WTC11 (cell line): ENCODE measurements at regions not wholly inside any gene's neighbourhood (a gene's known extent, or its start where the extent isn't known, plus 50 kb on each side); places are given as distances from the start of the nearest gene placed in this dataset.
"Not testable (repeated sequence)": the region's sequence is repeated elsewhere in the genome, so short reads cannot be mapped to it uniquely, and the experiment has no call there.

Experiments used
- ATAC-seq: fragments of 200-7000 bp; cut with Tn5 transposase; 2 replicates; pipeline ENCODE4 v1.10.0; 2021; ENCODE audit warnings: mild to moderate bottlenecking, moderate library complexity
- CTCF ChIA-PET: fragments of 300-600 bp; sonication (Branson Sonifier 250); formaldehyde crosslinking; loops from one replicate; lab custom pipeline; 2021; ENCODE audit warnings: antibody characterized with exemption; lab: Charles Lee
- POLR2A ChIA-PET: fragments of 350-600 bp; sonication (Branson Sonifier 250); formaldehyde crosslinking; loops from one replicate; lab custom pipeline; 2021; ENCODE audit warnings: antibody characterized with exemption; lab: Charles Lee
- DNase-seq: peaks from one replicate; pipeline ENCODE4 v3.0.0; 2021; ENCODE audit warnings: low spot score
- H3K27ac Mint-ChIP-seq: 2 replicates; pipeline ENCODE4 v1.8.0; 2021; ENCODE audit warnings: mixed read lengths
- H3K27me3 Mint-ChIP-seq: 2 replicates; pipeline ENCODE4 v1.8.0; 2021; ENCODE audit warnings: low read depth, mild to moderate bottlenecking, moderate library complexity, mixed read lengths
- H3K36me3 Mint-ChIP-seq: 2 replicates; pipeline ENCODE4 v1.8.0; 2021; ENCODE audit warnings: mixed read lengths
- H3K4me1 Mint-ChIP-seq: 2 replicates; pipeline ENCODE4 v1.8.0; 2022; ENCODE audit warnings: mixed read lengths
- H3K4me3 Mint-ChIP-seq: 2 replicates; pipeline ENCODE4 v1.8.0; 2021; ENCODE audit warnings: mild to moderate bottlenecking, moderate library complexity, mixed read lengths
- H3K9me3 Mint-ChIP-seq: 2 replicates; pipeline ENCODE4 v1.8.0; 2021; ENCODE audit warnings: mixed read lengths
- AFF4 ChIP-seq: sonication (generic); formaldehyde crosslinking; IDR thresholded peaks from 2 replicates; pipeline ENCODE4 v1.8.1; 2023; ENCODE audit warnings: mild to moderate bottlenecking, missing genetic modification reagents, borderline replicate concordance
- CDX4 ChIP-seq: fragments of 250-450 bp; sonication (Bioruptor Pico); IDR thresholded peaks from 2 replicates; pipeline ENCODE4 v1.9.0; 2021; ENCODE audit warnings: moderate library complexity, mild to moderate bottlenecking, inconsistent platforms, borderline replicate concordance
- CTCF ChIP-seq: fragments of 200-600 bp; IDR thresholded peaks from 2 replicates; pipeline ENCODE4 v1.8.0; 2022; ENCODE audit warnings: antibody characterized with exemption
- ELF4 ChIP-seq: sonication (generic); formaldehyde crosslinking; IDR thresholded peaks from 2 replicates; pipeline ENCODE4 v1.8.1; 2022; ENCODE audit warnings: low read depth, mild to moderate bottlenecking, moderate library complexity, missing genetic modification reagents
- ESRRA ChIP-seq: sonication (generic); formaldehyde crosslinking; IDR thresholded peaks from 2 replicates; pipeline ENCODE4 v1.8.1; 2022; ENCODE audit warnings: mild to moderate bottlenecking, missing genetic modification reagents, borderline replicate concordance
- GRHL2 ChIP-seq: fragments of 250-450 bp; sonication (Bioruptor Pico); IDR thresholded peaks from 2 replicates; pipeline ENCODE4 v1.8.0; 2022; ENCODE audit warnings: mild to moderate bottlenecking, moderate library complexity; ENCODE audit not compliant: insufficient replicate concordance, severe bottlenecking
- HMGA2 ChIP-seq: fragments of 250-450 bp; sonication (Bioruptor Pico); IDR thresholded peaks from 2 replicates; pipeline ENCODE4 v1.4.0; 2021; ENCODE audit warnings: mild to moderate bottlenecking, moderate library complexity
- JUN ChIP-seq: sonication (generic); formaldehyde crosslinking; IDR thresholded peaks from 2 replicates; pipeline ENCODE4 v1.8.0; 2023; ENCODE audit warnings: mild to moderate bottlenecking, missing genetic modification reagents
- KAT7 ChIP-seq: sonication (generic); formaldehyde crosslinking; IDR thresholded peaks from 2 replicates; pipeline ENCODE4 v1.8.1; 2023; ENCODE audit warnings: missing genetic modification reagents, mild to moderate bottlenecking, borderline replicate concordance
- NFYB ChIP-seq: sonication (generic); formaldehyde crosslinking; conservative IDR thresholded peaks from 2 replicates; pipeline ENCODE4 v1.8.0; 2022; ENCODE audit warnings: low read depth, missing genetic modification reagents
- NR3C1 ChIP-seq: sonication (generic); formaldehyde crosslinking; conservative IDR thresholded peaks from 2 replicates; pipeline ENCODE4 v1.8.1; 2023; ENCODE audit warnings: low read depth, mild to moderate bottlenecking, missing genetic modification reagents
- RELA ChIP-seq: sonication (generic); formaldehyde crosslinking; IDR thresholded peaks from 2 replicates; pipeline ENCODE4 v1.8.1; 2022; ENCODE audit warnings: missing genetic modification reagents, mild to moderate bottlenecking, borderline replicate concordance
- TCF7 ChIP-seq: sonication (generic); formaldehyde crosslinking; IDR thresholded peaks from 2 replicates; pipeline ENCODE4 v1.8.0; 2022; ENCODE audit warnings: mild to moderate bottlenecking, low read depth, missing genetic modification reagents, moderate library complexity
- TEAD4 ChIP-seq: sonication (generic); formaldehyde crosslinking; IDR thresholded peaks from 2 replicates; pipeline ENCODE4 v1.8.0; 2022; ENCODE audit warnings: mild to moderate bottlenecking, missing genetic modification reagents
- ZBTB21 ChIP-seq: sonication (generic); formaldehyde crosslinking; IDR thresholded peaks from 2 replicates; pipeline ENCODE4 v1.8.1; 2023; ENCODE audit warnings: mild to moderate bottlenecking, missing genetic modification reagents, borderline replicate concordance
- ZNF232 ChIP-seq: sonication (generic); formaldehyde crosslinking; IDR thresholded peaks from 2 replicates; pipeline ENCODE4 v1.8.0; 2022; ENCODE audit warnings: mild to moderate bottlenecking, missing genetic modification reagents
- ZNF396 ChIP-seq: fragments of 250-450 bp; sonication (Bioruptor Pico); IDR thresholded peaks from 2 replicates; pipeline ENCODE4 v1.8.0; 2021; ENCODE audit warnings: mild to moderate bottlenecking, moderate library complexity, borderline replicate concordance
- ZNF416 ChIP-seq: fragments of 250-450 bp; sonication (Bioruptor Pico); IDR thresholded peaks from 2 replicates; pipeline ENCODE4 v1.9.0; 2021; ENCODE audit warnings: mild to moderate bottlenecking, inconsistent platforms
- ZSCAN18 ChIP-seq: fragments of 250-450 bp; sonication (Bioruptor Pico); IDR thresholded peaks from 2 replicates; pipeline ENCODE4 v2.1.2; 2022; ENCODE audit warnings: mild to moderate bottlenecking, moderate library complexity

GRCh38 chr5:52627740-52628139, 160.0 kb upstream of the ITGA1 start (continued):
- TF ChIP-seq ZNF232 (no peak), ZBTB21 (no peak), NR3C1 (no peak)

DNA sequence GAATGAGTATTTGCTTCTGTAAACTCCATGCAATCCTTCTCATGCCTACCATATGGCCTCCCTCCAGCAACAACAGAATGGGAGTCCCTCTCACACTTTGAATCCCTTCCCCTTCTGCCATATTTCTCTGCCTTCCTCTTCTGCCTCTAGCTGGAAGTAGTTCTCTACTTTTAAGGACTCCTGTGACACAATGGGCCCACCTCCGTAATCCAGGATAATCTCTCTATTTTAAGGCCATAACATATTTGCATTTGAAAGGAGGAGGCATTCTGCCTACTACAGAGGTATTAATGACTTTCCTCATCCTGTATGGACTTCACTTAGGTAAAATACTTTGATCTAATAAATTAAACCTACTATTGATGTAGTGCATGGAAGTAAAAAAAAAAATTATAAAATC, 155.4 kb upstream of the ITGA1 start:
- DNase-seq, result no peak
- Mint-ChIP-seq H3K4me1 (no peaks in the 10 kb centered on the region), H3K27ac (no peak overlapping the region), H3K27me3 (no peaks in the 10 kb centered on the region), H3K9me3 (peaks cover 20% of the 10 kb centered on the region), H3K4me3 (no peak overlapping the region), H3K36me3 (no peaks in the 10 kb centered on the region)
- ChIA-PET POLR2A (no interaction called here), CTCF (no interaction called here)
- ATAC-seq, result no peak
- TF ChIP-seq ELF4 (no peak), ZNF232 (no peak), ZSCAN18 (CRISPR knock-in tag) (no peak), TEAD4 (no peak), ZNF416 (CRISPR knock-in tag) (no peak), TCF7 (CRISPR knock-in tag) (no peak), GRHL2 (CRISPR knock-in tag) (no peak), RELA (CRISPR knock-in tag) (no peak), CDX4 (CRISPR knock-in tag) (no peak), ZNF396 (CRISPR knock-in tag) (no peak)

- H3K4me3 Mint-ChIP-seq, H3K4me1 Mint-ChIP-seq, DNase-seq, H3K36me3 Mint-ChIP-seq, CTCF ChIA-PET, H3K27me3 Mint-ChIP-seq, ATAC-seq, POLR2A ChIA-PET, H3K27ac Mint-ChIP-seq: not testable (repeated sequence)
- H3K9me3 Mint-ChIP-seq, result peaks cover 26% of the 10 kb centered on the region
These were observed 153.5 kb upstream of the ITGA1 start for GRCh38 chr5:52634171-52634570.

DNA sequence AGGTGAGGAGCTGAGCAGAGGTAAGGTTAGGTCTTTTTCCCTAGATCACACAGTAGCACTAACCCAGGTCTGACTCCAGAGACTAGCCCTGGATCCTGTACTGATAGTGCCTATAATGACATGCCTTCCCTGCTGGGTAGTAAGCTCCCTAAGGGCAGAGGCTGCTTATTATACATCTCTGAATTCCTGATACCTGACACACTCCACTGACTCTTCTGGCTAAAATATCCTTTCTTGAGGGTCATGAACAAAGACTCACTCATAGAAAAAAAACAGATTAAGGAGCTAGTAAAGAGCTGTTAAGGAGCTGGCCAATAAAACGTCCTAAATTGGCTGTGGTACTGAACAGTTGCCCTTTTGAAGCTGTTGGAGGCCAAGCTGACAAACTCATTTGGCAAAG, 149.0 kb upstream of the ITGA1 start:
- no peak overlapping the region for H3K27ac Mint-ChIP-seq
- ATAC-seq (no peak), DNase-seq (no peak)
- ChIA-PET POLR2A (no interaction called here), CTCF (no interaction called here)
- H3K27me3 Mint-ChIP-seq, result no peaks in the 10 kb centered on the region; the same call in 1 of the 2 replicates
- H3K36me3 Mint-ChIP-seq, result peaks cover 21% of the 10 kb centered on the region
- H3K4me1 Mint-ChIP-seq, result no peaks in the 10 kb centered on the region
- H3K9me3 Mint-ChIP-seq, result peaks cover 49% of the 10 kb centered on the region
- H3K4me3 Mint-ChIP-seq, result no peak overlapping the region
- TF ChIP-seq GRHL2 (CRISPR knock-in tag) (no peak), CTCF (no peak), ZNF396 (CRISPR knock-in tag) (no peak), ZSCAN18 (CRISPR knock-in tag) (no peak), JUN (no peak), AFF4 (CRISPR knock-in tag) (no peak), NFYB (CRISPR knock-in tag) (no peak), HMGA2 (CRISPR knock-in tag) (no peak), ESRRA (no peak), KAT7 (CRISPR knock-in tag) (no peak)
